Ovary (tissue), 3 donors: ENCODE measurements at regions not wholly inside any gene's neighbourhood (a gene's known extent, or its start where the extent isn't known, plus 50 kb on each side); places are given as distances from the start of the nearest gene placed in this dataset.

Experiments used
- EP300 ChIP-seq: sonication (generic); formaldehyde crosslinking; IDR thresholded peaks from one replicate; pipeline ENCODE4 v1.6.1; 2017; ENCODE audit warnings: antibody characterized with exemption
- TF ChIP-seq, protein P1 (sequence below), 3 donors: fragments of 450-650 bp in 2 of 3; fragments of 200-600 bp in 1 of 3; IDR thresholded peaks; one replicate each; pipeline versions ENCODE4 v1.5.1 to v1.8.0; 2016 to 2022; ENCODE audit warnings: antibody characterized with exemption in 3 of 3, mild to moderate bottlenecking in 1 of 3
- donor health status: DM: no; HTN: no; CAD: no.

DNA sequence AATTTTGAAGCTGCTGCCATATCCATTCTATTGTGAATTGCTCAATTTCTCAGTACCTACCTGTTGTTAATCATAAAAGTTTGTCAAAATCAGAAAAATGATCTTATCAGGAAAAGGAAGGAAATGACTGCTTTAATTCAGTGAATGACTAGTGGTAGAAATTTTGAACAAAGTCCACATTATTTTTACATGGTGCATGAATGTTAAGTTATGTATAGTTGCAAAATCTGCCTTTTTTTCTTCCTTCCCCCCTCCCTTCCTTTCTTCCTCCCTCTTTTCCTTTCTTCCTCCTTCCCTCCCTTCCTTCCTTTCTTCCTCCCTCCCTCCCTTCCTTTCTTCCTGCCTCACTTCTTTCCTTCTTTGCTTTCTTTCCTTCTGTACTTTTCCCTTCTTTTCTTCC, 127.1 kb upstream of the TSHZ2 start:
- no peak for TF ChIP-seq EP300
- TF ChIP-seq, protein P1, sequence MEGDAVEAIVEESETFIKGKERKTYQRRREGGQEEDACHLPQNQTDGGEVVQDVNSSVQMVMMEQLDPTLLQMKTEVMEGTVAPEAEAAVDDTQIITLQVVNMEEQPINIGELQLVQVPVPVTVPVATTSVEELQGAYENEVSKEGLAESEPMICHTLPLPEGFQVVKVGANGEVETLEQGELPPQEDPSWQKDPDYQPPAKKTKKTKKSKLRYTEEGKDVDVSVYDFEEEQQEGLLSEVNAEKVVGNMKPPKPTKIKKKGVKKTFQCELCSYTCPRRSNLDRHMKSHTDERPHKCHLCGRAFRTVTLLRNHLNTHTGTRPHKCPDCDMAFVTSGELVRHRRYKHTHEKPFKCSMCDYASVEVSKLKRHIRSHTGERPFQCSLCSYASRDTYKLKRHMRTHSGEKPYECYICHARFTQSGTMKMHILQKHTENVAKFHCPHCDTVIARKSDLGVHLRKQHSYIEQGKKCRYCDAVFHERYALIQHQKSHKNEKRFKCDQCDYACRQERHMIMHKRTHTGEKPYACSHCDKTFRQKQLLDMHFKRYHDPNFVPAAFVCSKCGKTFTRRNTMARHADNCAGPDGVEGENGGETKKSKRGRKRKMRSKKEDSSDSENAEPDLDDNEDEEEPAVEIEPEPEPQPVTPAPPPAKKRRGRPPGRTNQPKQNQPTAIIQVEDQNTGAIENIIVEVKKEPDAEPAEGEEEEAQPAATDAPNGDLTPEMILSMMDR (IDR thresholded peaks at IDR 0.05), result no peak
